Upper lobe of right lung (tissue), 1 donor: ENCODE measurements at regions not wholly inside any gene's neighbourhood (a gene's known extent, or its start where the extent isn't known, plus 50 kb on each side); places are given as distances from the start of the nearest gene placed in this dataset.

ENCODE experiments used
- ATAC-seq: fragments of 200-7000 bp; cut with Tn5 transposase; one replicate; pipeline ENCODE4 v1.9.1; 2020; ENCODE audit warnings: mild to moderate bottlenecking, moderate library complexity
- DNase-seq: peaks from one replicate; pipeline ENCODE4 v3.0.0-alpha.2; 2020
- H3K27ac ChIP-seq: fragments of 200-600 bp; one replicate; pipeline ENCODE4 v1.8.0; 2022
- H3K27me3 ChIP-seq: fragments of 200-600 bp; one replicate; pipeline ENCODE4 v1.8.0; 2022; ENCODE audit warnings: mild to moderate bottlenecking
- H3K36me3 ChIP-seq: fragments of 200-600 bp; one replicate; pipeline ENCODE4 v1.8.0; 2022
- H3K4me1 ChIP-seq: fragments of 200-600 bp; one replicate; pipeline ENCODE4 v1.8.0; 2022
- H3K4me3 ChIP-seq: fragments of 200-600 bp; one replicate; pipeline ENCODE4 v1.8.0; 2022; ENCODE audit warnings: mild to moderate bottlenecking
- H3K9me3 ChIP-seq: fragments of 200-600 bp; one replicate; pipeline ENCODE4 v1.8.0; 2022
- intact Hi-C: fragments of 100-400 bp; cut with DNase I; formaldehyde crosslinking; loops from one replicate; pipeline ENCODE4 v1.11.0; 2022
- TF ChIP-seq, protein P1 (sequence below): fragments of 200-600 bp; IDR thresholded peaks from one replicate; pipeline ENCODE4 v1.8.0; 2022; ENCODE audit warnings: antibody characterized with exemption
- donor health status: DM: no; HTN: yes; CAD: no; lungs with severe emphysema.

DNA sequence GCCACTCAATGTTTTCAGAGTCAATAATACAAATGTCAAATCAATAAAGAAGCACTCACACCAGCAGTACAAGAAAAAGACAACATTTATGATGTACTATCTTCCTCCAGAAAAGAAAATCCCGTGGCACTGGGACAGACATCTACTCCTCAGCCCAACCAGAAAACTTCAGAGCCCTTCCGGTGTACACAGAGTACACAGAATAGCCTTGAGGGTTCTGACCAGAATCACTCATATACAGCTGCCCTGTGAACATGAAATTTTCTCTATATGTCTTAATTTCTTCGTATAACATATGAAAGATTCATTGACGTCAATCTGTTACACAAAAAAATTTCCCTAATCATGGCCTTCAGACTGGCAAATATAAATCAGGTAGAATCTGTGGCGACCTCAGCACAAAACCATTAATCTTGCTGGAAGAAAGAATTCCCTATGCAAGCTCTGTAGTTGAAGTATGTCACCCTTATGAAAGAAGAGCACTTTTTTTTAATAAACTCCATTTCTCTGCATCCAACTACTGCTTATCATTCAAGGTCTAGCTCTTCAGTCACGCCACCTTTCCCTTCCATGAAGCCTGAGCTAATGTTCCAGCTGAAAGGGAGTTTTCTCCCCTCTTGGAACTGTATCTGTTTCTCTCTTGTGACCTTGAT lies 53.8 kb upstream of the PLAAT1 start:
- Histone ChIP-seq H3K4me3 (no peak overlapping the region), H3K27ac (no peak overlapping the region), H3K9me3 (no peaks in the 10 kb centered on the region), H3K4me1 (no peaks in the 10 kb centered on the region), H3K27me3 (no peaks in the 10 kb centered on the region), H3K36me3 (no peaks in the 10 kb centered on the region)
- no peak for DNase-seq
- intact Hi-C loops = no loop called here
- TF ChIP-seq, protein P1, sequence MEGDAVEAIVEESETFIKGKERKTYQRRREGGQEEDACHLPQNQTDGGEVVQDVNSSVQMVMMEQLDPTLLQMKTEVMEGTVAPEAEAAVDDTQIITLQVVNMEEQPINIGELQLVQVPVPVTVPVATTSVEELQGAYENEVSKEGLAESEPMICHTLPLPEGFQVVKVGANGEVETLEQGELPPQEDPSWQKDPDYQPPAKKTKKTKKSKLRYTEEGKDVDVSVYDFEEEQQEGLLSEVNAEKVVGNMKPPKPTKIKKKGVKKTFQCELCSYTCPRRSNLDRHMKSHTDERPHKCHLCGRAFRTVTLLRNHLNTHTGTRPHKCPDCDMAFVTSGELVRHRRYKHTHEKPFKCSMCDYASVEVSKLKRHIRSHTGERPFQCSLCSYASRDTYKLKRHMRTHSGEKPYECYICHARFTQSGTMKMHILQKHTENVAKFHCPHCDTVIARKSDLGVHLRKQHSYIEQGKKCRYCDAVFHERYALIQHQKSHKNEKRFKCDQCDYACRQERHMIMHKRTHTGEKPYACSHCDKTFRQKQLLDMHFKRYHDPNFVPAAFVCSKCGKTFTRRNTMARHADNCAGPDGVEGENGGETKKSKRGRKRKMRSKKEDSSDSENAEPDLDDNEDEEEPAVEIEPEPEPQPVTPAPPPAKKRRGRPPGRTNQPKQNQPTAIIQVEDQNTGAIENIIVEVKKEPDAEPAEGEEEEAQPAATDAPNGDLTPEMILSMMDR = no peak
- ATAC-seq = no peak

DNA sequence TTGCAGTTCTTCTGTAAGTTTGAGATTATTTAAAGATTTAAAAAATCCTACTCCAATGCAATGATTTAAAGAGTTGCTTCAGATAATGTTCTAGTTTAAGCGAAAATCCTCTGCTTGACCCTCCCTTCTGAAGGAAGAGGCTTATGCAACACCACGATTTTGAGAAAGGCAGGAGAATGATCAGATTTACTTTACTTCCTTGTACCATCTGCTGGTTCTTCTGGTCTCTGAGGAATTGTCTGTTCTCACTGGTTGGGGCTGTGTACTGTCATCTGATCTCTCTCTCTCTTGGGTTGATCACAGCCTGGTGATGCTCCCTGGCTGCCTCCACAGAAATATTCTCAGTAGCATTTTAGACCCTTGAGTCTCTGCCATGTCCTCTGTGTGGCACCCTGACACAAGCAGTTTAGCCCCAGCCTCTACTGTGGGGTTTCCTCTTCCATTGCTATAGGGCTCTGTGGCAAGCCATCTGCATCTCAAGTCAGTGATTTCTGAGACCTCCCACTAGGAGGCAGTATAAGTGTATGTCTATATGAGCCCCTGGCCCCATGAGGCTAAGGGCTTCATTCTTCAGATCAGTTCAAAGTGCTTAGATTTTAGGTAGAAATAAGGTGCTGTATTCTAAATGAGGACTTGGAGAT lies 50.8 kb upstream of the PLAAT1 start:
- peak; percentile 83 for ATAC-seq

More for the DNA sequence above, 50.8 kb upstream of the PLAAT1 start:
- Histone ChIP-seq H3K27me3 (no peaks in the 10 kb centered on the region), H3K36me3 (no peaks in the 10 kb centered on the region), H3K4me3 (no peak overlapping the region), H3K9me3 (no peaks in the 10 kb centered on the region), H3K4me1 (no peaks in the 10 kb centered on the region), H3K27ac (no peak overlapping the region)
- intact Hi-C loops = no loop called here
- TF ChIP-seq, protein P1 = peak; percentile 38
- no peak for DNase-seq
